HepG2 (cell line): ENCODE measurements at regions not wholly inside any gene's neighbourhood (a gene's known extent, or its start where the extent isn't known, plus 50 kb on each side); places are given as distances from the start of the nearest gene placed in this dataset.

Experiments used
- ATAC-seq: fragments of 200-7000 bp; cut with Tn5 transposase; 3 replicates; pipeline ENCODE4 v1.9.1; 2020; ENCODE audit warnings: mild to moderate bottlenecking, moderate library complexity
- BruUV-seq: library from RNA; stranded (reverse); fragments of 400-500 nt; replicated peaks from 2 replicates; lab custom pipeline; 2021; lab: Mats Ljungman, UMichigan
- CTCF ChIA-PET: fragments of 300-600 bp; formaldehyde crosslinking; extraction: SDS; loops from one replicate; lab custom pipeline; 2021; ENCODE audit warnings: low total read pairs, inconsistent platforms, low intra/inter-chr PET ratio; lab: Yijun Ruan, JAX
- POLR2A ChIA-PET: fragments of 350-600 bp; sonication (Branson Sonifier 250); formaldehyde crosslinking; loops from one replicate; lab custom pipeline; 2020; ENCODE audit warnings: antibody characterized with exemption, inconsistent platforms; lab: Yijun Ruan, JAX
- DNase-seq: peaks from one replicate; pipeline ENCODE4 v3.0.0-alpha.2; 2015; ENCODE audit warnings: low spot score
- FAIRE-seq: peaks from 3 replicates; lab custom pipeline; 2011; peaks lifted over from hg19 to GRCh38; lab: Jason Lieb, UNC
- H2AFZ ChIP-seq: one replicate; pipeline ENCODE4 v1.6.1; 2011; ENCODE audit warnings: low read length, inconsistent platforms
- H3K27ac ChIP-seq: fragments of 300-600 bp; 3 replicates; pipeline ENCODE4 v1.8.0; 2011; ENCODE audit warnings: mixed run types, mild to moderate bottlenecking, mixed read lengths, low read length, inconsistent platforms; ENCODE audit not compliant: insufficient read depth; ENCODE audit errors: extremely low read length
- H3K27me3 ChIP-seq, 2 experiments: fragments of 200-600 bp in 1 of 2; 2 replicates in 1 of 2; 3 replicates in 1 of 2; pipeline versions ENCODE4 v1.6.0 to v1.8.0; 2011; ENCODE audit warnings: low read length in 2 of 2, mild to moderate bottlenecking in 2 of 2, moderate library complexity in 2 of 2, inconsistent platforms in 1 of 2; ENCODE audit not compliant: insufficient read depth in 2 of 2, control insufficient read depth in 1 of 2
- H3K36me3 ChIP-seq, 2 experiments: fragments of 200-600 bp in 1 of 2; replicated peaks in 1 of 2; 2 replicates in 1 of 2; 3 replicates in 1 of 2; pipeline versions ENCODE4 v1.5.1 to v1.8.0; 2011; ENCODE audit warnings: low read length in 2 of 2, inconsistent platforms in 1 of 2; ENCODE audit not compliant: insufficient read depth in 2 of 2, control insufficient read depth in 1 of 2
- H3K4me1 ChIP-seq: 2 replicates; pipeline ENCODE4 v1.5.1; 2012; ENCODE audit warnings: low read length, inconsistent platforms; ENCODE audit not compliant: insufficient read depth
- H3K4me2 ChIP-seq: 2 replicates; pipeline ENCODE4 v1.6.0; 2011; ENCODE audit warnings: low read depth, low read length, inconsistent platforms
- H3K4me3 ChIP-seq, 3 experiments: fragments of 200-600 bp in 1 of 3; sonication (generic), shearing (Covaris generic) in 1 of 3; replicated peaks in 1 of 3; 2 replicates each; pipeline ENCODE4 v1.5.1; 2011 to 2016; ENCODE audit warnings: low read length in 3 of 3, inconsistent platforms in 2 of 3, low read depth in 2 of 3, mild to moderate bottlenecking in 2 of 3, control low read depth in 1 of 3, mixed read lengths in 1 of 3; ENCODE audit not compliant: insufficient read depth in 1 of 3
- H3K79me2 ChIP-seq: one replicate; pipeline ENCODE4 v1.6.1; 2011; ENCODE audit warnings: low read length, inconsistent platforms; ENCODE audit not compliant: insufficient read depth
- H3K9ac ChIP-seq: 2 replicates; pipeline ENCODE4 v1.6.0; 2011; ENCODE audit warnings: mild to moderate bottlenecking, low read depth, low read length, inconsistent platforms; ENCODE audit not compliant: insufficient read depth
- H3K9me3 ChIP-seq: 2 replicates; pipeline ENCODE4 v1.5.1; 2012; ENCODE audit warnings: mild to moderate bottlenecking, low read length
- H4K20me1 ChIP-seq: 2 replicates; pipeline ENCODE4 v1.6.0; 2011; ENCODE audit warnings: inconsistent platforms, mild to moderate bottlenecking, low read length, moderate library complexity; ENCODE audit not compliant: insufficient read depth
- ZHX2 ChIP-seq, 2 experiments: sonication (generic) in 1 of 2; formaldehyde crosslinking in 1 of 2; IDR thresholded peaks; 2 replicates each; pipeline versions ENCODE4 v1.6.1 to v1.9.0; 2014 to 2022; ENCODE audit warnings: antibody characterized with exemption in 1 of 2, borderline replicate concordance in 1 of 2, inconsistent platforms in 1 of 2, low read depth in 1 of 2, missing genetic modification reagents in 1 of 2
- ZNF160 ChIP-seq: sonication (generic); formaldehyde crosslinking; IDR thresholded peaks from 2 replicates; pipeline ENCODE4 v1.8.0; 2022; ENCODE audit warnings: mild to moderate bottlenecking, inconsistent platforms, missing genetic modification reagents
- WGBS: methylation state at CpG from one replicate; pipeline ENCODE4 v1.1.6; 2017; ENCODE audit warnings: low lambda C conversion rate; 5-methylcytosine and 5-hydroxymethylcytosine counted together
- in situ Hi-C: cut with HindIII; loops from 2 replicates; pipeline ENCODE4 v1.10.0; 2017; ENCODE audit warnings: low pct_unique_long_range_greater_than_20kb; ENCODE audit not compliant: extremely low pct_ligation_motif_present
- intact Hi-C: fragments of 100-400 bp; cut with micrococcal nuclease; formaldehyde crosslinking; loops from one replicate; pipeline ENCODE4 v1.10.0; 2022; ENCODE audit not compliant: unreplicated experiment

- Histone ChIP-seq H2AFZ (no peak overlapping the region), H3K27me3 (no peaks in the 10 kb centered on the region), H3K4me2 (no peak overlapping the region), H3K36me3 (no peaks in the 10 kb centered on the region), H3K79me2 (no peaks in the 10 kb centered on the region), H3K4me3 (no peak overlapping the region), H3K9ac (no peak overlapping the region), H3K9me3 (peaks cover 22% of the 10 kb centered on the region; the same call in 1 of the 2 replicates), H3K4me1 (no peaks in the 10 kb centered on the region), H4K20me1 (no peaks in the 10 kb centered on the region), H3K27ac (no peak overlapping the region)
- DNase-seq: no peak
- CTCF ChIA-PET: no interaction called here
- 11% methylated on average over 2 of the region's 2 CpGs for WGBS
- intact Hi-C loops (no loop called here), in situ Hi-C loops (no loop called here)
- FAIRE-seq: no peak
- no TSS peak for BruUV-seq
- POLR2A ChIA-PET: no interaction called here
- TF ChIP-seq ZHX2 (IDR thresholded peaks at IDR 0.05; ENCODE audit: low read depth) (no peak), ZHX2 (CRISPR knock-in tag; IDR thresholded peaks at IDR 0.05; ENCODE audit: borderline replicate concordance) (no peak), ZNF160 (CRISPR knock-in tag) (peak; percentile 99)
- no peak for ATAC-seq
These were observed 133.1 kb upstream of the KCNJ3 start for GRCh38 chr2:154565433-154565832.
